ENCODE measurements at regions not wholly inside any gene's neighbourhood (a gene's known extent, or its start where the extent isn't known, plus 50 kb on each side); places are given as distances from the start of the nearest gene placed in this dataset.

GRCh38 chr1:60423146-60423780 lies 349.7 kb upstream of the C1orf87 start:
- ATAC-seq: no peak
- DNase-seq: no peak
- Mint-ChIP-seq H3K4me1 (no peaks in the 10 kb centered on the region), H3K27ac (no peak overlapping the region), H3K4me3 (no peak overlapping the region), H3K9me3 (peaks cover 0 to 7% of the 10 kb centered on the region in 2 donors), H3K36me3 (no peaks in the 10 kb centered on the region), H3K27me3 (ENCODE audit: low read depth in 2 of 2) (no peaks in the 10 kb centered on the region)
- H3K4me3 ChIP-seq (ENCODE audit: low read length): no peak overlapping the region
- no peaks in the 10 kb centered on the region for H3K4me1 ChIP-seq (ENCODE audit: control insufficient read depth, insufficient read depth, low read length)
- no peaks in the 10 kb centered on the region for H3K27me3 ChIP-seq (ENCODE audit: control insufficient read depth, insufficient read depth, low read length)
- WGBS (ENCODE audit: insufficient coverage): 37% methylated on average over 5 of the region's 5 CpGs
- H3K27ac ChIP-seq (ENCODE audit: low read length): no peak overlapping the region
- peaks cover 3% of the 10 kb centered on the region for H3K9me3 ChIP-seq (ENCODE audit: control insufficient read depth, insufficient read depth, low read length)
- intact Hi-C loops (cut with micrococcal nuclease): no loop called here
- H3K36me3 ChIP-seq (ENCODE audit: control insufficient read depth, insufficient read depth, low read length): no peaks in the 10 kb centered on the region
- TF ChIP-seq CTCF (IDR thresholded peaks at IDR 0.05): no peak

GRCh38 chr1:60421965-60422364 lies 348.4 kb upstream of the C1orf87 start:
- H3K4me1 ChIP-seq (ENCODE audit: control insufficient read depth, insufficient read depth, low read length): no peaks in the 10 kb centered on the region
- DNase-seq (no peak), ATAC-seq (no peak)
- H3K4me1 Mint-ChIP-seq: no peaks in the 10 kb centered on the region
- peaks cover 3% of the 10 kb centered on the region for H3K9me3 ChIP-seq (ENCODE audit: control insufficient read depth, insufficient read depth, low read length)
- H3K4me3 Mint-ChIP-seq: no peak overlapping the region
- no peak overlapping the region for H3K27ac Mint-ChIP-seq
- 55% methylated on average over 2 of the region's 4 CpGs for WGBS (ENCODE audit: insufficient coverage)
- no peaks in the 10 kb centered on the region for H3K27me3 ChIP-seq (ENCODE audit: control insufficient read depth, insufficient read depth, low read length)
- intact Hi-C loops (cut with micrococcal nuclease): no loop called here
- H3K36me3 ChIP-seq (ENCODE audit: control insufficient read depth, insufficient read depth, low read length): no peaks in the 10 kb centered on the region
- H3K4me3 ChIP-seq (ENCODE audit: low read length): no peak overlapping the region
- H3K36me3 Mint-ChIP-seq: no peaks in the 10 kb centered on the region
- H3K27me3 Mint-ChIP-seq (ENCODE audit: low read depth in 2 of 2): no peaks in the 10 kb centered on the region
- peaks cover 2 to 7% of the 10 kb centered on the region in 2 donors for H3K9me3 Mint-ChIP-seq
- H3K27ac ChIP-seq (ENCODE audit: low read length): no peak overlapping the region
- no peak for TF ChIP-seq CTCF (IDR thresholded peaks at IDR 0.05)

- DNase-seq: no peak
- Histone ChIP-seq H3K4me3 (ENCODE audit: low read length) (no peak overlapping the region), H3K36me3 (ENCODE audit: control insufficient read depth, insufficient read depth, low read length) (no peaks in the 10 kb centered on the region), H3K27me3 (ENCODE audit: control insufficient read depth, insufficient read depth, low read length) (no peaks in the 10 kb centered on the region), H3K27ac (ENCODE audit: low read length) (no peak overlapping the region), H3K9me3 (ENCODE audit: control insufficient read depth, insufficient read depth, low read length) (peaks cover 3% of the 10 kb centered on the region), H3K4me1 (ENCODE audit: control insufficient read depth, insufficient read depth, low read length) (no peaks in the 10 kb centered on the region)
- H3K4me1 Mint-ChIP-seq: no peaks in the 10 kb centered on the region
- intact Hi-C loops (cut with micrococcal nuclease): no loop called here
- ATAC-seq: no peak
- no CpG with 5 or more reads among the region's 1 CpG for WGBS (ENCODE audit: insufficient coverage)
- no peak overlapping the region for H3K27ac Mint-ChIP-seq
- H3K27me3 Mint-ChIP-seq (ENCODE audit: low read depth in 2 of 2): no peaks in the 10 kb centered on the region
- H3K36me3 Mint-ChIP-seq: no peaks in the 10 kb centered on the region
- peaks cover 4 to 11% of the 10 kb centered on the region in 2 donors for H3K9me3 Mint-ChIP-seq
- no peak overlapping the region for H3K4me3 Mint-ChIP-seq
- no peak for TF ChIP-seq CTCF (IDR thresholded peaks at IDR 0.05)
Measured at GRCh38 chr1:60419023-60419422, 345.5 kb upstream of the C1orf87 start.

- Histone ChIP-seq H3K4me1 (ENCODE audit: control insufficient read depth, insufficient read depth, low read length) (no peaks in the 10 kb centered on the region), H3K27ac (ENCODE audit: low read length) (no peak overlapping the region), H3K9me3 (ENCODE audit: control insufficient read depth, insufficient read depth, low read length) (no peaks in the 10 kb centered on the region), H3K27me3 (ENCODE audit: control insufficient read depth, insufficient read depth, low read length) (no peaks in the 10 kb centered on the region), H3K36me3 (ENCODE audit: control insufficient read depth, insufficient read depth, low read length) (no peaks in the 10 kb centered on the region), H3K4me3 (ENCODE audit: low read length) (no peak overlapping the region)
- intact Hi-C loops (cut with micrococcal nuclease): no loop called here
- DNase-seq (no peak), ATAC-seq (no peak)
- peaks cover 4 to 7% of the 10 kb centered on the region in 2 donors for H3K9me3 Mint-ChIP-seq
- H3K27ac Mint-ChIP-seq: no peak overlapping the region
- no peaks in the 10 kb centered on the region for H3K36me3 Mint-ChIP-seq
- H3K4me1 Mint-ChIP-seq: no peaks in the 10 kb centered on the region
- no peaks in the 10 kb centered on the region for H3K27me3 Mint-ChIP-seq (ENCODE audit: low read depth in 2 of 2)
- TF ChIP-seq CTCF (IDR thresholded peaks at IDR 0.05): no peak
- H3K4me3 Mint-ChIP-seq: no peak overlapping the region
Measured at GRCh38 chr1:60415696-60416095, 342.1 kb upstream of the C1orf87 start.
